HUES48 (cell line): ENCODE measurements at regions not wholly inside any gene's neighbourhood (a gene's known extent, or its start where the extent isn't known, plus 50 kb on each side); places are given as distances from the start of the nearest gene placed in this dataset.
A peak's percentile ranks its signal among the peaks of the same experiment; 100 is the strongest.

ENCODE experiments used
- H3K27ac ChIP-seq: one replicate; pipeline ENCODE4 v1.7.0; 2013; ENCODE audit warnings: low read depth, low read length, inconsistent platforms
- H3K27me3 ChIP-seq: 2 replicates; pipeline ENCODE4 v1.6.1; 2013; ENCODE audit warnings: mild to moderate bottlenecking, low read length; ENCODE audit not compliant: control insufficient read depth, insufficient read depth
- H3K36me3 ChIP-seq: 2 replicates; pipeline ENCODE4 v1.6.1; 2013; ENCODE audit warnings: low read length; ENCODE audit not compliant: control insufficient read depth, insufficient read depth
- H3K4me1 ChIP-seq: 2 replicates; pipeline ENCODE4 v1.6.1; 2013; ENCODE audit warnings: mild to moderate bottlenecking, low read length; ENCODE audit not compliant: control insufficient read depth, insufficient read depth
- H3K4me3 ChIP-seq: 2 replicates; pipeline ENCODE4 v1.5.1; 2013; ENCODE audit warnings: mild to moderate bottlenecking, low read depth, low read length
- H3K9ac ChIP-seq: 2 replicates; pipeline ENCODE4 v1.6.1; 2013; ENCODE audit warnings: mild to moderate bottlenecking, low read depth, low read length, moderate library complexity
- H3K9me3 ChIP-seq: 2 replicates; pipeline ENCODE4 v1.6.1; 2013; ENCODE audit warnings: low read length; ENCODE audit not compliant: control insufficient read depth, insufficient read depth

GRCh38 chr2:35294636-35295263, 1060.8 kb upstream of the CRIM1 start:
- H3K4me3 ChIP-seq = no peak overlapping the region
- H3K27ac ChIP-seq = no peak overlapping the region
- no peaks in the 10 kb centered on the region for H3K27me3 ChIP-seq
- no peaks in the 10 kb centered on the region for H3K9me3 ChIP-seq
- H3K4me1 ChIP-seq = peaks cover 14% of the 10 kb centered on the region
- H3K36me3 ChIP-seq = no peaks in the 10 kb centered on the region
- H3K9ac ChIP-seq = no peak overlapping the region

- no peaks in the 10 kb centered on the region for H3K36me3 ChIP-seq
- no peaks in the 10 kb centered on the region for H3K9me3 ChIP-seq
- peaks cover 14% of the 10 kb centered on the region for H3K4me1 ChIP-seq
- peak overlapping the region; percentile 47 for H3K27ac ChIP-seq
- H3K27me3 ChIP-seq = no peaks in the 10 kb centered on the region
- H3K4me3 ChIP-seq = no peak overlapping the region
- H3K9ac ChIP-seq = no peak overlapping the region
These were observed 1062.3 kb upstream of the CRIM1 start for GRCh38 chr2:35293261-35293660.

GRCh38 chr2:35292199-35292598, 1063.4 kb upstream of the CRIM1 start:
- H3K4me1 ChIP-seq = peaks cover 14% of the 10 kb centered on the region
- H3K4me3 ChIP-seq = no peak overlapping the region
- no peaks in the 10 kb centered on the region for H3K36me3 ChIP-seq
- no peak overlapping the region for H3K27ac ChIP-seq
- no peaks in the 10 kb centered on the region for H3K9me3 ChIP-seq
- no peak overlapping the region for H3K9ac ChIP-seq
- no peaks in the 10 kb centered on the region for H3K27me3 ChIP-seq

GRCh38 chr2:35281702-35282101, 1073.9 kb upstream of the CRIM1 start:
- H3K27me3 ChIP-seq = no peaks in the 10 kb centered on the region
- H3K36me3 ChIP-seq = no peaks in the 10 kb centered on the region
- H3K27ac ChIP-seq = no peak overlapping the region
- no peaks in the 10 kb centered on the region for H3K9me3 ChIP-seq
- H3K9ac ChIP-seq = no peak overlapping the region
- no peaks in the 10 kb centered on the region for H3K4me1 ChIP-seq
- no peak overlapping the region for H3K4me3 ChIP-seq

- no peaks in the 10 kb centered on the region for H3K9me3 ChIP-seq
These were observed 1099.8 kb upstream of the CRIM1 start for GRCh38 chr2:35255826-35256225.

GRCh38 chr2:35251156-35251555, 1104.4 kb upstream of the CRIM1 start:
- no peak overlapping the region for H3K27ac ChIP-seq
- peaks cover 10% of the 10 kb centered on the region for H3K9me3 ChIP-seq
- no peaks in the 10 kb centered on the region for H3K27me3 ChIP-seq
- H3K4me1 ChIP-seq = no peaks in the 10 kb centered on the region
- H3K4me3 ChIP-seq = no peak overlapping the region
- no peaks in the 10 kb centered on the region for H3K36me3 ChIP-seq
- H3K9ac ChIP-seq = no peak overlapping the region

More at GRCh38 chr2:35255826-35256225, 1099.8 kb upstream of the CRIM1 start:
- H3K27ac ChIP-seq = no peak overlapping the region
- H3K27me3 ChIP-seq = no peaks in the 10 kb centered on the region
- H3K4me1 ChIP-seq = no peaks in the 10 kb centered on the region
- H3K36me3 ChIP-seq = no peaks in the 10 kb centered on the region
- H3K9ac ChIP-seq = no peak overlapping the region
- no peak overlapping the region for H3K4me3 ChIP-seq

GRCh38 chr2:35246702-35247101, 1108.9 kb upstream of the CRIM1 start:
- H3K27me3 ChIP-seq = no peaks in the 10 kb centered on the region

GRCh38 chr2:35228584-35228983, 1127.0 kb upstream of the CRIM1 start:
- Histone ChIP-seq H3K4me1 (peaks cover 25% of the 10 kb centered on the region), H3K36me3 (no peaks in the 10 kb centered on the region), H3K27ac (peak overlapping the region; percentile 72), H3K27me3 (no peaks in the 10 kb centered on the region), H3K4me3 (no peak overlapping the region), H3K9ac (no peak overlapping the region), H3K9me3 (no peaks in the 10 kb centered on the region)

More at GRCh38 chr2:35246702-35247101, 1108.9 kb upstream of the CRIM1 start:
- Histone ChIP-seq H3K9me3 (peaks cover 10% of the 10 kb centered on the region), H3K9ac (no peak overlapping the region), H3K36me3 (no peaks in the 10 kb centered on the region), H3K4me1 (no peaks in the 10 kb centered on the region), H3K4me3 (no peak overlapping the region), H3K27ac (no peak overlapping the region)

- Histone ChIP-seq H3K27me3 (no peaks in the 10 kb centered on the region), H3K4me3 (no peak overlapping the region), H3K36me3 (no peaks in the 10 kb centered on the region), H3K27ac (no peak overlapping the region), H3K9me3 (peaks cover 5% of the 10 kb centered on the region; the same call in 1 of the 2 replicates), H3K9ac (no peak overlapping the region), H3K4me1 (no peaks in the 10 kb centered on the region)
These were observed 1135.1 kb upstream of the CRIM1 start for GRCh38 chr2:35220461-35220860.

GRCh38 chr2:35204881-35205280, 1150.7 kb upstream of the CRIM1 start:
- Histone ChIP-seq H3K27ac (no peak overlapping the region), H3K4me1 (no peaks in the 10 kb centered on the region), H3K36me3 (no peaks in the 10 kb centered on the region), H3K9ac (no peak overlapping the region), H3K27me3 (no peaks in the 10 kb centered on the region), H3K4me3 (no peak overlapping the region), H3K9me3 (no peaks in the 10 kb centered on the region)

GRCh38 chr2:35204323-35204722, 1151.3 kb upstream of the CRIM1 start:
- Histone ChIP-seq H3K4me3 (no peak overlapping the region), H3K27ac (no peak overlapping the region), H3K9me3 (no peaks in the 10 kb centered on the region), H3K36me3 (no peaks in the 10 kb centered on the region), H3K9ac (no peak overlapping the region), H3K4me1 (no peaks in the 10 kb centered on the region), H3K27me3 (no peaks in the 10 kb centered on the region)
